Peyer's patch (tissue), 4 donors: ENCODE measurements at regions not wholly inside any gene's neighbourhood (a gene's known extent, or its start where the extent isn't known, plus 50 kb on each side); places are given as distances from the start of the nearest gene placed in this dataset.

Experiments
- CTCF ChIP-seq, 6 experiments: fragments of 450-650 bp in 4 of 6; fragments of 200-600 bp in 2 of 6; sonication (generic) in 1 of 6; IDR thresholded peaks; one replicate each; pipeline ENCODE4 v1.5.1; 2017 to 2019; ENCODE audit warnings: antibody characterized with exemption in 6 of 6, mild to moderate bottlenecking in 3 of 6, moderate library complexity in 1 of 6
- POLR2A ChIP-seq, 2 donors: fragments of 450-650 bp; IDR thresholded peaks; one replicate each; pipeline ENCODE4 v1.5.1; 2017; ENCODE audit warnings: antibody characterized with exemption in 2 of 2, mild to moderate bottlenecking in 2 of 2, moderate library complexity in 2 of 2

DNA sequence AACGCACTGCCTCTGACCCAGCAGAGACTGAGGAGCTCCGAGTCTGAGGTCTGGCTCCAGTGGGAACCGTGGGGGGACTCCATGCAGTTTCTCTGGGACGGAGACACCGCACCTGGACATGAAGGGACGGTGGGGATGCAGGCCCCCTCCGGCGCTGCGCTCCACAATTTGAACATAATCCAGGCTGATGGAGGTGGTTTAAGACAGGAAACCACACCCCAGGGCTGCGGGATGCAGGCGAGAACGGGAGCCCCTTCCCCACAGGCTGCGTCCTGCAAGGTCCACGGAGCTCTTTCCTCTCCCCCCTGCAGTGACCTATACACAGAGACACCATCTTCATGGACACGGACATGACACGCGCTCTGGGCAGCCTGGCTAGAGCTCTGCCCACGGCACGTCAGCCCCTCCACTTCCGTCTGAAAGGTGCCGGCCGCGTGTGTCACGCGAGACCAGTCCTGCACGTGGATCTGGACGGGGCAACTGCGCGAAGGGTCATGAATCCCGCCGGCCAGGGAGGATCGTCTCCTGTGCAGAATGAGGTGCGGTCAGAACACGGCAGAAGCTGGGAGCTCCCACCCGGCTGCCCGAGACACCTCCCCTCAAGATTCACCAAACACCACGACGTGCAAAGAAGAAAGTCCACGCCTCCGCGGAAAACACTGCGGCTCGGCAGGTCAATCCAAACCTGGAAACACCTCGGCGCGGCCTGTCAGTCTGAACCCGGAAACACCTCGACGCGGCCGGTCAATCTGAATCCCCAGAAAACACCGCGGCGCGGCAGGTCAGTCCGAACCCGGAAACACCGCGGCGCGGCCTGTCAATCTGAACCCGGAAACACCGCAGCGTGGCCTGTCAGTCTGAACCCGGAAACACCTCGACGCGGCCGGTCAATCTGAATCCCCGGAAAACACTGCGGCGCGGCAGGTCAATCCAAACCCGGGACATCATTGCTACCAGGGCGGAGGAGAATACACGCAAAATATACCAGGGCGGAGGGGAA is 212.4 kb downstream of the BRD1 start:
- TF ChIP-seq CTCF (IDR thresholded peaks at IDR 0.05) (no peak), POLR2A (IDR thresholded peaks at IDR 0.05) (no peak)
